SK-N-SH treated with all-trans-retinoic acid at 6 μM for 48 hours (cell line): ENCODE measurements at regions not wholly inside any gene's neighbourhood (a gene's known extent, or its start where the extent isn't known, plus 50 kb on each side); places are given as distances from the start of the nearest gene placed in this dataset.

Experiments
- ATAC-seq: fragments of 200-7000 bp; cut with Tn5 transposase; 3 replicates; pipeline ENCODE4 v1.9.1; 2020; ENCODE audit warnings: mild to moderate bottlenecking, moderate library complexity
- ARNTL ChIP-seq: fragments of 450-650 bp; formaldehyde crosslinking; IDR thresholded peaks from 2 replicates; pipeline ENCODE4 v1.5.0; 2020; ENCODE audit warnings: low read depth, mild to moderate bottlenecking, moderate library complexity, borderline replicate concordance
- BACH2 ChIP-seq: fragments of 250-450 bp; sonication (Bioruptor Pico); IDR thresholded peaks from 2 replicates; pipeline ENCODE4 v1.9.0; 2021; ENCODE audit warnings: mild to moderate bottlenecking, borderline replicate concordance
- CSDC2 ChIP-seq: fragments of 250-450 bp; sonication (Bioruptor Pico); IDR thresholded peaks from 2 replicates; pipeline ENCODE4 v1.5.0; 2020; ENCODE audit warnings: mild to moderate bottlenecking, moderate library complexity
- ESRRG ChIP-seq: fragments of 250-450 bp; sonication (Bioruptor Pico); IDR thresholded peaks from 2 replicates; pipeline ENCODE4 v1.6.1; 2021; ENCODE audit warnings: mild to moderate bottlenecking
- GLIS3 ChIP-seq: fragments of 250-450 bp; sonication (Bioruptor Pico); IDR thresholded peaks from 2 replicates; pipeline ENCODE4 v1.5.0; 2020; ENCODE audit warnings: mild to moderate bottlenecking, moderate library complexity
- ISL1 ChIP-seq: fragments of 250-450 bp; sonication (Bioruptor Pico); IDR thresholded peaks from 2 replicates; pipeline ENCODE4 v2.1.2; 2022; ENCODE audit warnings: mild to moderate bottlenecking, moderate library complexity
- OSR1 ChIP-seq: fragments of 250-450 bp; sonication (Bioruptor Pico); IDR thresholded peaks from 2 replicates; pipeline ENCODE4 v1.8.0; 2022; ENCODE audit warnings: moderate library complexity, mild to moderate bottlenecking, inconsistent platforms
- PPARA ChIP-seq: fragments of 250-450 bp; sonication (Bioruptor Pico); IDR thresholded peaks from 2 replicates; pipeline ENCODE4 v1.5.0; 2020; ENCODE audit warnings: mild to moderate bottlenecking, borderline replicate concordance
- RARB ChIP-seq: fragments of 250-450 bp; sonication (Bioruptor Pico); IDR thresholded peaks from 2 replicates; pipeline ENCODE4 v1.8.0; 2021; ENCODE audit warnings: mild to moderate bottlenecking, moderate library complexity
- SNAI2 ChIP-seq: fragments of 250-450 bp; sonication (Bioruptor Pico); IDR thresholded peaks from 2 replicates; pipeline ENCODE4 v1.5.0; 2020; ENCODE audit warnings: mild to moderate bottlenecking, moderate library complexity
- TCF4 ChIP-seq: fragments of 250-450 bp; sonication (Bioruptor Pico); IDR thresholded peaks from 2 replicates; pipeline ENCODE4 v1.8.0; 2021; ENCODE audit warnings: mild to moderate bottlenecking, moderate library complexity, borderline replicate concordance
- TSHZ2 ChIP-seq: fragments of 250-450 bp; sonication (Bioruptor Pico); IDR thresholded peaks from 2 replicates; pipeline ENCODE4 v1.5.0; 2020; ENCODE audit warnings: mild to moderate bottlenecking, moderate library complexity
- ZC3H10 ChIP-seq: fragments of 250-450 bp; sonication (Bioruptor Pico); IDR thresholded peaks from 2 replicates; pipeline ENCODE4 v1.5.1; 2021; ENCODE audit warnings: mild to moderate bottlenecking, moderate library complexity
- ZFP3 ChIP-seq: fragments of 250-450 bp; sonication (Bioruptor Pico); IDR thresholded peaks from 2 replicates; pipeline ENCODE4 v1.5.0; 2020; ENCODE audit warnings: mild to moderate bottlenecking, moderate library complexity
- ZFP30 ChIP-seq: fragments of 450-650 bp; formaldehyde crosslinking; IDR thresholded peaks from 2 replicates; pipeline ENCODE4 v1.5.0; 2022; ENCODE audit warnings: mild to moderate bottlenecking, moderate library complexity
- ZNF565 ChIP-seq: fragments of 450-650 bp; formaldehyde crosslinking; conservative IDR thresholded peaks from 2 replicates; pipeline ENCODE4 v1.5.0; 2020; ENCODE audit warnings: low read depth, mild to moderate bottlenecking, moderate library complexity
- ZNF70 ChIP-seq: fragments of 450-650 bp; formaldehyde crosslinking; IDR thresholded peaks from 2 replicates; pipeline ENCODE4 v1.5.0; 2020; ENCODE audit warnings: mild to moderate bottlenecking, moderate library complexity
- ZNF8 ChIP-seq: fragments of 450-650 bp; formaldehyde crosslinking; IDR thresholded peaks from 2 replicates; pipeline ENCODE4 v1.5.0; 2020; ENCODE audit warnings: mild to moderate bottlenecking, moderate library complexity
- TF ChIP-seq, protein P1 (sequence below): fragments of 250-450 bp; sonication (Bioruptor Pico); IDR thresholded peaks from 2 replicates; pipeline ENCODE4 v1.8.0; 2021; ENCODE audit warnings: low read depth, mild to moderate bottlenecking, moderate library complexity, borderline replicate concordance
- TF ChIP-seq, protein P2 (sequence below): fragments of 250-450 bp; sonication (Bioruptor Pico); IDR thresholded peaks from 2 replicates; pipeline ENCODE4 v1.5.1; 2020; ENCODE audit warnings: low read depth, mild to moderate bottlenecking, moderate library complexity
- TF ChIP-seq, protein P3 (sequence below): fragments of 250-450 bp; sonication (Bioruptor Pico); IDR thresholded peaks from 2 replicates; pipeline ENCODE4 v1.5.1; 2021; ENCODE audit warnings: mild to moderate bottlenecking, moderate library complexity
- TF ChIP-seq, protein P4 (sequence below): fragments of 250-450 bp; sonication (Bioruptor Pico); IDR thresholded peaks from 2 replicates; pipeline ENCODE4 v1.8.0; 2020; ENCODE audit warnings: mild to moderate bottlenecking, moderate library complexity, borderline replicate concordance

GRCh38 chr1:115577513-115577912 is 64.3 kb upstream of the VANGL1 start:
- ATAC-seq: no peak
- TF ChIP-seq TSHZ2 (CRISPR knock-in tag) (no peak), ZNF565 (CRISPR knock-in tag) (no peak), RARB (CRISPR knock-in tag) (no peak), BACH2 (no peak), ZC3H10 (no peak), ZNF8 (CRISPR knock-in tag) (no peak), CSDC2 (CRISPR knock-in tag) (no peak), PPARA (CRISPR knock-in tag) (no peak)
- TF ChIP-seq, protein P1, sequence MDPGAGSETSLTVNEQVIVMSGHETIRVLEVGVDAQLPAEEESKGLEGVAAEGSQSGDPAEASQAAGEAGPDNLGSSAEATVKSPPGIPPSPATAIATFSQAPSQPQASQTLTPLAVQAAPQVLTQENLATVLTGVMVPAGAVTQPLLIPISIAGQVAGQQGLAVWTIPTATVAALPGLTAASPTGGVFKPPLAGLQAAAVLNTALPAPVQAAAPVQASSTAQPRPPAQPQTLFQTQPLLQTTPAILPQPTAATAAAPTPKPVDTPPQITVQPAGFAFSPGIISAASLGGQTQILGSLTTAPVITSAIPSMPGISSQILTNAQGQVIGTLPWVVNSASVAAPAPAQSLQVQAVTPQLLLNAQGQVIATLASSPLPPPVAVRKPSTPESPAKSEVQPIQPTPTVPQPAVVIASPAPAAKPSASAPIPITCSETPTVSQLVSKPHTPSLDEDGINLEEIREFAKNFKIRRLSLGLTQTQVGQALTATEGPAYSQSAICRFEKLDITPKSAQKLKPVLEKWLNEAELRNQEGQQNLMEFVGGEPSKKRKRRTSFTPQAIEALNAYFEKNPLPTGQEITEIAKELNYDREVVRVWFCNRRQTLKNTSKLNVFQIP (CRISPR knock-in tag): no peak
- TF ChIP-seq, protein P2, sequence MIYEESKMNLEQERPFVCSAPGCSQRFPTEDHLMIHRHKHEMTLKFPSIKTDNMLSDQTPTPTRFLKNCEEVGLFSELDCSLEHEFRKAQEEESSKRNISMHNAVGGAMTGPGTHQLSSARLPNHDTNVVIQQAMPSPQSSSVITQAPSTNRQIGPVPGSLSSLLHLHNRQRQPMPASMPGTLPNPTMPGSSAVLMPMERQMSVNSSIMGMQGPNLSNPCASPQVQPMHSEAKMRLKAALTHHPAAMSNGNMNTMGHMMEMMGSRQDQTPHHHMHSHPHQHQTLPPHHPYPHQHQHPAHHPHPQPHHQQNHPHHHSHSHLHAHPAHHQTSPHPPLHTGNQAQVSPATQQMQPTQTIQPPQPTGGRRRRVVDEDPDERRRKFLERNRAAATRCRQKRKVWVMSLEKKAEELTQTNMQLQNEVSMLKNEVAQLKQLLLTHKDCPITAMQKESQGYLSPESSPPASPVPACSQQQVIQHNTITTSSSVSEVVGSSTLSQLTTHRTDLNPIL (CRISPR knock-in tag): no peak

DNA sequence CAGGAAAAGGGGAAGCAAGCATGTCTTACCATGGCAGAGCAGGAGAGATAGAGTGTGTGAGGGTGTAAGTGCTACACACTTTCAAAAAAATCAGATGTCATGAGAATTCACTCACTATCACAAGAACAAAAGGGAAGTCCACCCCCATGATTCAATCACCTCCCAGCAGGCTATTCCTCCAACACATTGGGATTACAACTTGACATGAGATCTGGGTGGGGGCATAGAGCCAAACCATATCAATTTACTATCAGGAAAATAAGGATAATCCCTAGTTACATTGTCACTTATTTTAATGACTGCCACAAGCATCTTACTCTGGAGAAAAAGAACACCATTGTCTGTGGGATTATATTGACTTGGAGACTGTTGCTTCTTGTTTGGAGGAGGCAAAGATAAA is 66.1 kb upstream of the VANGL1 start:
- TF ChIP-seq RARB (CRISPR knock-in tag): no peak
- TF ChIP-seq, protein P2 (CRISPR knock-in tag): no peak
- no peak for TF ChIP-seq TCF4 (CRISPR knock-in tag)
- no peak for TF ChIP-seq SNAI2 (CRISPR knock-in tag)
- TF ChIP-seq, protein P3, sequence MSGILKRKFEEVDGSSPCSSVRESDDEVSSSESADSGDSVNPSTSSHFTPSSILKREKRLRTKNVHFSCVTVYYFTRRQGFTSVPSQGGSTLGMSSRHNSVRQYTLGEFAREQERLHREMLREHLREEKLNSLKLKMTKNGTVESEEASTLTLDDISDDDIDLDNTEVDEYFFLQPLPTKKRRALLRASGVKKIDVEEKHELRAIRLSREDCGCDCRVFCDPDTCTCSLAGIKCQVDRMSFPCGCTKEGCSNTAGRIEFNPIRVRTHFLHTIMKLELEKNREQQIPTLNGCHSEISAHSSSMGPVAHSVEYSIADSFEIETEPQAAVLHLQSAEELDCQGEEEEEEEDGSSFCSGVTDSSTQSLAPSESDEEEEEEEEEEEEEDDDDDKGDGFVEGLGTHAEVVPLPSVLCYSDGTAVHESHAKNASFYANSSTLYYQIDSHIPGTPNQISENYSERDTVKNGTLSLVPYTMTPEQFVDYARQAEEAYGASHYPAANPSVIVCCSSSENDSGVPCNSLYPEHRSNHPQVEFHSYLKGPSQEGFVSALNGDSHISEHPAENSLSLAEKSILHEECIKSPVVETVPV (CRISPR knock-in tag): no peak
- no peak for TF ChIP-seq ARNTL (CRISPR knock-in tag)
- TF ChIP-seq ESRRG (CRISPR knock-in tag): no peak
- TF ChIP-seq GLIS3: no peak
- no peak for TF ChIP-seq ZNF8 (CRISPR knock-in tag)
- TF ChIP-seq OSR1 (CRISPR knock-in tag): no peak
- TF ChIP-seq, protein P4, sequence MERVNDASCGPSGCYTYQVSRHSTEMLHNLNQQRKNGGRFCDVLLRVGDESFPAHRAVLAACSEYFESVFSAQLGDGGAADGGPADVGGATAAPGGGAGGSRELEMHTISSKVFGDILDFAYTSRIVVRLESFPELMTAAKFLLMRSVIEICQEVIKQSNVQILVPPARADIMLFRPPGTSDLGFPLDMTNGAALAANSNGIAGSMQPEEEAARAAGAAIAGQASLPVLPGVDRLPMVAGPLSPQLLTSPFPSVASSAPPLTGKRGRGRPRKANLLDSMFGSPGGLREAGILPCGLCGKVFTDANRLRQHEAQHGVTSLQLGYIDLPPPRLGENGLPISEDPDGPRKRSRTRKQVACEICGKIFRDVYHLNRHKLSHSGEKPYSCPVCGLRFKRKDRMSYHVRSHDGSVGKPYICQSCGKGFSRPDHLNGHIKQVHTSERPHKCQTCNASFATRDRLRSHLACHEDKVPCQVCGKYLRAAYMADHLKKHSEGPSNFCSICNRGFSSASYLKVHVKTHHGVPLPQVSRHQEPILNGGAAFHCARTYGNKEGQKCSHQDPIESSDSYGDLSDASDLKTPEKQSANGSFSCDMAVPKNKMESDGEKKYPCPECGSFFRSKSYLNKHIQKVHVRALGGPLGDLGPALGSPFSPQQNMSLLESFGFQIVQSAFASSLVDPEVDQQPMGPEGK (CRISPR knock-in tag): no peak
- ATAC-seq: no peak

DNA sequence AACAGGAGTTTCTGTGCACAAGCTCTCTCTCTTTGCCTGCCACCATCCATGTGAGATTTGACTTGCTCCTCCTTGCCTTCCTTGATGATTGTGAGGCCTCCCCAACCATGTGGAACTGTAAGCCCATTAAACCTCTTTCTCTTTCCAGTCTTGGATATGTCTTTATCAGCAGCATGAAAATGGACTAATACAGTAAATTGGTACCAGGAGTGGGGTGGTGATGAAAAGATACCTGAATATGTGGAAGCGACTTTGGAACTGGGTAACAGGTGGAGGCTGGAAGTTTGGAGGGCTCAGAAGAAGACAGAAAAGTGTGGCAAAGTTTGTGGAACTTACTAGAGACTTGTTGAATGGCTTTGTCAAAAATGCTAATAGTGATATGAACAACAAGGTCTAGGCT is 69.1 kb upstream of the VANGL1 start:
- no peak for ATAC-seq
- TF ChIP-seq GLIS3 (no peak), RARB (CRISPR knock-in tag) (no peak), ESRRG (CRISPR knock-in tag) (no peak), ZNF70 (CRISPR knock-in tag) (no peak), SNAI2 (CRISPR knock-in tag) (no peak), OSR1 (CRISPR knock-in tag) (no peak), ZNF8 (CRISPR knock-in tag) (no peak), ZFP3 (CRISPR knock-in tag) (no peak), TSHZ2 (CRISPR knock-in tag) (no peak), PPARA (CRISPR knock-in tag) (no peak), ISL1 (no peak), ZFP30 (no peak)
- TF ChIP-seq, protein P4 (CRISPR knock-in tag): no peak
